ENCODE measurements at regions not wholly inside any gene's neighbourhood (a gene's known extent, or its start where the extent isn't known, plus 50 kb on each side); places are given as distances from the start of the nearest gene placed in this dataset.
"Not testable (repeated sequence)": the region's sequence is repeated elsewhere in the genome, so short reads cannot be mapped to it uniquely, and the experiment has no call there.

DNA sequence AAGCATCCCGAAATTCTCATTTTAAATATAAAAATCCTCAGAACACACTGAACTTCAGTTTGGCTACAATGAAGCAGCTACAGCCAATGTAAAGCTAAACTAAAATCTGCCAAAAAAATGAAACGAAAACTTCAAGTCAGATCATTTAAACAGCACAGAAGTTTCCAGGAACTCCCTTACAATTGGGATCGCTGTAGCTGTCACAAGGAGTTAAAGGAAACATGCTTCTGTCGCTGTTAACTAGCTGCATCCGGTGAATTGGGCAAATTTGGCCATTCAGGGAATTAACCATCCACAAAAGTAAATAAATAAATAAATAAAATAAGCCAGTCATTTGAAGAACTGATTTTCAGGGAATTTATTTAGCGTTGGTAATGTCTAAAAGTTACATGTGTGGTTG is 77.0 kb upstream of the PEG3 start:
- no peak overlapping the region for H3K27ac ChIP-seq
- TF ChIP-seq ZFX (IDR thresholded peaks at IDR 0.05) = no peak
- TF ChIP-seq, protein P1, sequence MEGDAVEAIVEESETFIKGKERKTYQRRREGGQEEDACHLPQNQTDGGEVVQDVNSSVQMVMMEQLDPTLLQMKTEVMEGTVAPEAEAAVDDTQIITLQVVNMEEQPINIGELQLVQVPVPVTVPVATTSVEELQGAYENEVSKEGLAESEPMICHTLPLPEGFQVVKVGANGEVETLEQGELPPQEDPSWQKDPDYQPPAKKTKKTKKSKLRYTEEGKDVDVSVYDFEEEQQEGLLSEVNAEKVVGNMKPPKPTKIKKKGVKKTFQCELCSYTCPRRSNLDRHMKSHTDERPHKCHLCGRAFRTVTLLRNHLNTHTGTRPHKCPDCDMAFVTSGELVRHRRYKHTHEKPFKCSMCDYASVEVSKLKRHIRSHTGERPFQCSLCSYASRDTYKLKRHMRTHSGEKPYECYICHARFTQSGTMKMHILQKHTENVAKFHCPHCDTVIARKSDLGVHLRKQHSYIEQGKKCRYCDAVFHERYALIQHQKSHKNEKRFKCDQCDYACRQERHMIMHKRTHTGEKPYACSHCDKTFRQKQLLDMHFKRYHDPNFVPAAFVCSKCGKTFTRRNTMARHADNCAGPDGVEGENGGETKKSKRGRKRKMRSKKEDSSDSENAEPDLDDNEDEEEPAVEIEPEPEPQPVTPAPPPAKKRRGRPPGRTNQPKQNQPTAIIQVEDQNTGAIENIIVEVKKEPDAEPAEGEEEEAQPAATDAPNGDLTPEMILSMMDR (conservative IDR thresholded peaks at IDR 0.05) = no peak

DNA sequence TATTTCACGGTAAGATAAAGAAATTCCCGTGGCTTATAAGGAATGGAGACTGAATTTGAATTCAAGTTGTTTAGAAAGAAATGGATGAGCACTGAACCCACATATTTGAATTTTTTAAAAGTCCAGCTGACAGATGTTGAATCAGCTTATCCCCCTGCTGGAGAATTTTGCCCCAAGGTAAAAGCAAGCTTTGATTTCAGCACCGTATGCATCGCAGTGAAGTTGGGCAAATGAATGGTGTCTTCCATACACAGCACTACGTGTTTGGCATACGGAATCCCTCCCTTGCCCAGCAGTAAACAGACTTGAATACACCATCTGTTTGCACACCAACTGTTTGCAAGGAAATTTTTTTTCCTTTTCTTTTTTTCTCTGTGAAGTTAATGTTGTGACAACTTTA is 77.5 kb upstream of the PEG3 start:
- TF ChIP-seq ZFX (IDR thresholded peaks at IDR 0.05) = no peak
- TF ChIP-seq, protein P1 (conservative IDR thresholded peaks at IDR 0.05) = no peak
- H3K27ac ChIP-seq = no peak overlapping the region

DNA sequence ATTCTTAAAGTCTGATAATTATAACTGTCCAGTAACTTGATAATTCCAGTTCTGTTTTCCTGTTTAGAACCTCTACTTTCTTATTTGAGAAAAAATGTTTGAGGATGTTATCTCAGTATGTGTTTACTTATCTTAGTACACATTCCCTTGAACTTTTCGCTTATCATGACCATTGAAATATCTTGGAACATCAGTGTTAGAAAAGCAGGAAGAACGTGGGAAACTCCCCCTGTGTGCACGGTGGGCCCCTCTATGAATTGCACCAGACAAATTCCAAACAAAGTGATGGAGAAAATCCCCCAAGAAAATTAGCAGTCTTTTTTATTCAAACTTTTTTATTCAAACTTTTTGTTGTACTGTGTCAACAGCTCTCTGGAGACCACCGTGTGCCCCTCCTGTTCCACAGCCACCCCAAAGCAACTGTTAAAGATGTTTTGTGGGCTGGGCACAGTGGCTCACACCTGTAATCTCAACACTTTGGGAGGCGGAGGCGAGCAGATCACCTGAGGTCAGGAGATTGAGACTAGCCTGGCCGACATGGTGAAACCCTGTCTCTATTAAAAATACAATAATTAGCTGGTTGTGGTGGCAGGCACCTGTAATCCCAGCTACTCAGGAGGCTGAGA is 78.3 kb upstream of the PEG3 start:
- H3K27ac ChIP-seq = no peak overlapping the region
- TF ChIP-seq ZFX (IDR thresholded peaks at IDR 0.05) = no peak
- TF ChIP-seq, protein P1 (conservative IDR thresholded peaks at IDR 0.05) = no peak

DNA sequence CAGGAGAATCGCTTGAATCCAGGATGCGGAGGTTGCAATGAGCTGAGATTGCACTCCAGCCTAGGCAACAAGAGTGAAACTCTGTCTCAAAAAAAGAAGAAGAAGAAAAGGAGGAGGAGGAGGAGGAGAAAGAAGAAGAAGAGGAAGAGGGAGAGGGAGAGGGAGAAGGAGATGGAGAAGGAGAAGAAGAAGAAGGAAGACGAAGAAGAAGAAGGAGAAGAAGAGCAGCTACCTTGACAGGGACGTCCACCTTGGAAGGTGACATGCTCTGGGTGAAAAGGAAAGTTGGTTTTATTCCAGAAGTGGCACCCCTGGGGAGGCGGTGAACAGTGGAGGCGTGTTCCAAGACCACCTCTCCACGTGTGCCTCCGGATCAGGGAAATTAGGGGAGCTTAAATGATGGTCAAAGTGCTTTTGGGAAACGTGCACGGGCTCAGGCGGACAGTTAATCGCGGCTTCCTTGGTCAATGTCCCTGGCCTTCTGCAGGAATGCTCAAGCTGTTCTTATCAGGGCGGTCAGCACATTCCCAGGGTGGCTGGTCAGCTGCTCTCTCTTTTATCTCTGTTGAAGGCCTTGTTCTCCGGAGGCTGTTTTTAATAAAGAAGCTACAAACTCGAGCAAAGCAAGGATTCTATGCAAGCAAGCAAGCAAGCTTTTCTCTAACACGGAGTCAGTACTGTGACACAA is 78.9 kb upstream of the PEG3 start:
- no peak for TF ChIP-seq ZFX (IDR thresholded peaks at IDR 0.05)
- TF ChIP-seq, protein P1 (conservative IDR thresholded peaks at IDR 0.05) = no peak
- H3K27ac ChIP-seq = no peak overlapping the region

DNA sequence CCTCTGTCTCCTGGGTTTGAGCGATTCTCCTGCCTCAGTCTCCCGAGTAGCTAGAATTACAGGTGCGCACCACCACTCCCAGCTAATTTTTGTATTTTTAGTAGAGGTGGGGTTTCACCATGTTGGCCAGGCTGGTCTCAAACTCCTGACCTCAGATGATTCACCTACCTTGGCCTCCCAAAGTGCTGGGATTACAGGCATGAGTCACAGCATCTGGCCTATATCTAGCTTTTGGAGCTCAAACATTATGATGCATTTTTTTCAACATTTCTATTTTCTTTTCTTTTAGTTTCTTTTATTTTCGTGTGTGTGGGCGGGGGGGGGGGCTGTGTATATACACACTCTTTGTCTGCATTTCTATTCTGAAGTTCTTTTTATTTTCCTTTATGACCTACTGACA is 85.6 kb upstream of the PEG3 start:
- not testable (repeated sequence) for H3K27ac ChIP-seq

DNA sequence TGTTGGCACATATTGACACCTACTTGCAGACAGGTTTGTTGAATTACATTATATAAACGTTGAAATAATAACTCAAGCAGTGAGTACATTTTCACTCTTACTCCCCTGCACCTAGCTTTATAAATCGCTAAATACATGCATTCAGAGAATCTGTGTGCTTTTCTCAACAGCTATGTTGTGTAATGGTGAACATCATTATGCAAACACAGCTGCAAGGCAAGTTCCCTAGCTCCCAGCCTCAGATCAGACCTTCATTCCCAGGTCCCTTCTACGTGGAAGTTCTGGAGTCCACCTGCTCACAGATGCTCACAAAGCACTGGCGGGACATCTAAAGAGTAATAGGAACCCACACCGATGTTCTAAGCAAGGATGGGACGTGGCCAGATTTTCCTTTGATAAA is 86.8 kb upstream of the PEG3 start:
- H3K27ac ChIP-seq = no peak overlapping the region
- TF ChIP-seq, protein P1 (conservative IDR thresholded peaks at IDR 0.05) = no peak

DNA sequence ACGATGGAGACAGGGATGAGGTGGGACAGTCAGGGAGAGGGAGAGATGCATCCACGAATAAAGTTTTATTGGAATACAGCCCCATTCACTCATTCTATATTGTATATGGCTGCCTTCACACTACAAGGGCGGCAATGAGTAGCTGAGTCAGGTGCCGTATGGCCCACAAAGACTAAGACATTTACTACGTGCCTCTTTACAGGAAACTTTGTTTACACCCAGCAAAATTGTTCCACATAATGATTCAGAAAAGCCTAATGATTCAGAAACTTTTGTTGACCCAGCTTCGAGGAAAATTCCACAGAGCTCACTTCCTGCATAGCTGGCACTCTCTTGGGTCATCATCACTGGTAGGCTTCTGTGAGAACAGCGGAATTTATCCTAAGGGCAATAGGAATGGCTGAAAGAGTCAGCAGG is 87.3 kb upstream of the PEG3 start:
- no peak for TF ChIP-seq ZFX (IDR thresholded peaks at IDR 0.05)
- TF ChIP-seq, protein P1 (conservative IDR thresholded peaks at IDR 0.05) = no peak

More for the DNA sequence above, 87.3 kb upstream of the PEG3 start:
- no peak overlapping the region for H3K27ac ChIP-seq

All from C4-2B (cell line).